Esophagus squamous epithelium (tissue), 4 donors: ENCODE measurements at regions not wholly inside any gene's neighbourhood (a gene's known extent, or its start where the extent isn't known, plus 50 kb on each side); places are given as distances from the start of the nearest gene placed in this dataset.

Experiments used
- POLR2A ChIP-seq, 4 donors: fragments of 450-650 bp; IDR thresholded peaks; one replicate each; pipeline ENCODE4 v1.6.1; 2017; ENCODE audit warnings: antibody characterized with exemption in 4 of 4, mild to moderate bottlenecking in 4 of 4, moderate library complexity in 3 of 4
- TF ChIP-seq, protein P1 (sequence below), 6 experiments: fragments of 450-650 bp in 4 of 6; fragments of 200-600 bp in 2 of 6; sonication (generic) in 2 of 6; IDR thresholded peaks; one replicate each; pipeline ENCODE4 v1.5.1; 2016 to 2019; ENCODE audit warnings: antibody characterized with exemption in 6 of 6, mild to moderate bottlenecking in 4 of 6, moderate library complexity in 4 of 6

DNA sequence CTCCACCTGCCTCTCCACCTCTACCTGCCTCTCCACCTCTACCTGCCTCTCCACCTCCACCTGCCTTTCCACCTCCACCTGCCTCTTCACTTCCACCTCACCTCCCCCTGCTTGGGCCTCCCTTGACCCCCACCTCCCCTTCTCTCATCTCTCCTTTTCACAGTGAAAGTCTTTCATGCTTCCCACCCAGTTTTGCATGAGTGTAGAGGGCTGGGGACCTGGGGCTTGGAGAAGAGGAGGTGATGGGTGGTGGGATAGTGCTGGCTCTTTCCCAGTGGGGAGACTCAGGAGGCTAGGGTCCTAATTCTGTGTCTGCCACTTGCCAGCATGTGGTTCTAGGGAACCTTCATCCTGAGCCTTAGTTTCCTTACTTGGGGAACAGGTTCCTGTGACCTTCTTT, 316.2 kb upstream of the C1orf174 start:
- TF ChIP-seq, protein P1, sequence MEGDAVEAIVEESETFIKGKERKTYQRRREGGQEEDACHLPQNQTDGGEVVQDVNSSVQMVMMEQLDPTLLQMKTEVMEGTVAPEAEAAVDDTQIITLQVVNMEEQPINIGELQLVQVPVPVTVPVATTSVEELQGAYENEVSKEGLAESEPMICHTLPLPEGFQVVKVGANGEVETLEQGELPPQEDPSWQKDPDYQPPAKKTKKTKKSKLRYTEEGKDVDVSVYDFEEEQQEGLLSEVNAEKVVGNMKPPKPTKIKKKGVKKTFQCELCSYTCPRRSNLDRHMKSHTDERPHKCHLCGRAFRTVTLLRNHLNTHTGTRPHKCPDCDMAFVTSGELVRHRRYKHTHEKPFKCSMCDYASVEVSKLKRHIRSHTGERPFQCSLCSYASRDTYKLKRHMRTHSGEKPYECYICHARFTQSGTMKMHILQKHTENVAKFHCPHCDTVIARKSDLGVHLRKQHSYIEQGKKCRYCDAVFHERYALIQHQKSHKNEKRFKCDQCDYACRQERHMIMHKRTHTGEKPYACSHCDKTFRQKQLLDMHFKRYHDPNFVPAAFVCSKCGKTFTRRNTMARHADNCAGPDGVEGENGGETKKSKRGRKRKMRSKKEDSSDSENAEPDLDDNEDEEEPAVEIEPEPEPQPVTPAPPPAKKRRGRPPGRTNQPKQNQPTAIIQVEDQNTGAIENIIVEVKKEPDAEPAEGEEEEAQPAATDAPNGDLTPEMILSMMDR (IDR thresholded peaks at IDR 0.05): no peak
- TF ChIP-seq POLR2A (IDR thresholded peaks at IDR 0.05): no peak
